Kidney epithelial cell (primary cell): ENCODE measurements at regions not wholly inside any gene's neighbourhood (a gene's known extent, or its start where the extent isn't known, plus 50 kb on each side); places are given as distances from the start of the nearest gene placed in this dataset.
"Not testable (repeated sequence)": the region's sequence is repeated elsewhere in the genome, so short reads cannot be mapped to it uniquely, and the experiment has no call there.

Experiments
- DNase-seq: peaks from one replicate; pipeline ENCODE4 v3.0.0-alpha.2; 2010; ENCODE audit warnings: low read depth
- H3K27me3 ChIP-seq: 2 replicates; pipeline ENCODE4 v1.6.0; 2011; ENCODE audit warnings: low read length; ENCODE audit not compliant: control insufficient read depth, insufficient read depth
- H3K36me3 ChIP-seq: 2 replicates; pipeline ENCODE4 v1.5.1; 2011; ENCODE audit warnings: low read length; ENCODE audit not compliant: control insufficient read depth, insufficient read depth
- H3K4me3 ChIP-seq: 2 replicates; pipeline ENCODE4 v1.5.1; 2011; ENCODE audit warnings: low read depth, mild to moderate bottlenecking, control low read depth, low read length

GRCh38 chr21:6467189-6467774 is 4054.1 kb upstream of the TPTE start:
- not testable (repeated sequence) for H3K36me3 ChIP-seq, DNase-seq, H3K27me3 ChIP-seq, H3K4me3 ChIP-seq

- DNase-seq, H3K4me3 ChIP-seq, H3K27me3 ChIP-seq, H3K36me3 ChIP-seq: not testable (repeated sequence)
These were observed 4053.5 kb upstream of the TPTE start for GRCh38 chr21:6467907-6468306.

GRCh38 chr21:6468331-6468860 is 4053.0 kb upstream of the TPTE start:
- not testable (repeated sequence) for H3K27me3 ChIP-seq, DNase-seq, H3K36me3 ChIP-seq, H3K4me3 ChIP-seq

- not testable (repeated sequence) for H3K27me3 ChIP-seq, H3K36me3 ChIP-seq, H3K4me3 ChIP-seq, DNase-seq
These were observed 4047.0 kb upstream of the TPTE start for GRCh38 chr21:6474250-6474968.

DNA sequence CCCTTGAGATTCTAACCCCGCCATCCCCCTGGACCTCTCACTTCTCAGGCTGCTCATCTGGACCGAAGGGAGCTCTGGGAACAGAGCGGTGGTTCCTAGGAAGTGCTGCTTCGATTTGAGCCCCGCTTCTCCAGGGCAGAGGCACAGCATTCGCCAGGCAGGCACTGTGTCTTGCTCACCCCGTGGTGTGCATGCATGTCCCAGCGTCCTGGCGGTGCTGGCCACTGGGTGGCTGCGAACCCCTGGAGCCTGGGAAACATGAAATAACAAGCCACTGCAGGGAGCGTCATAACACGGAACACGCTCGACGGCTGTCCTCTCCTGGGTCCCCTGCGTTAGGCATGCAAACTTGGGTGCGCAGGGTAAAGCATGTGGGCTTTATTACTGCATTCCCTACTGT is 4040.3 kb upstream of the TPTE start:
- H3K36me3 ChIP-seq, H3K27me3 ChIP-seq: not testable (repeated sequence)

DNA sequence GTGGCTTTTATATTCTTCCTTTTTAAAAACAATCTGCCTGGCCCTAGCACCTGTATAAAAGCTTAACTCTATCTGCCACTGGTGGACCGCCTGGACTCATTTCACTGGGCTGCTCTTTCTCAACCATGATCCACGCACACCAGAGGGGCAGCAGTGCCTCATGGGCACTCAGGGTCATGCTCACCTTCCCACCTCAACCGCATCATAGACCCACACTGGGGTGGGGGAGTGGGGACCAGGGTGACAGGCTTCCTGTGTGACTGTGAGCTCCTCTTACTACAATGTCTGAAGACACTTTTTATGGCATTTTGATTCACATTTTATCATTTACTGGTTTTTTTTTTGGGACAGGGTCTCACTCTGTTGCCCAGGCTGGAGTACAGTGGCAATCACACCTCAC is 4038.8 kb upstream of the TPTE start:
- not testable (repeated sequence) for H3K27me3 ChIP-seq, DNase-seq, H3K4me3 ChIP-seq, H3K36me3 ChIP-seq

More for the DNA sequence above, 4040.3 kb upstream of the TPTE start:
- not testable (repeated sequence) for H3K4me3 ChIP-seq, DNase-seq

- DNase-seq, H3K36me3 ChIP-seq, H3K4me3 ChIP-seq, H3K27me3 ChIP-seq: not testable (repeated sequence)
These were observed 4037.7 kb upstream of the TPTE start for GRCh38 chr21:6483645-6484044.

GRCh38 chr21:6486821-6487220 is 4034.6 kb upstream of the TPTE start:
- not testable (repeated sequence) for H3K4me3 ChIP-seq, H3K27me3 ChIP-seq, H3K36me3 ChIP-seq, DNase-seq

GRCh38 chr21:6492691-6493090 is 4028.7 kb upstream of the TPTE start:
- not testable (repeated sequence) for DNase-seq, H3K4me3 ChIP-seq

DNA sequence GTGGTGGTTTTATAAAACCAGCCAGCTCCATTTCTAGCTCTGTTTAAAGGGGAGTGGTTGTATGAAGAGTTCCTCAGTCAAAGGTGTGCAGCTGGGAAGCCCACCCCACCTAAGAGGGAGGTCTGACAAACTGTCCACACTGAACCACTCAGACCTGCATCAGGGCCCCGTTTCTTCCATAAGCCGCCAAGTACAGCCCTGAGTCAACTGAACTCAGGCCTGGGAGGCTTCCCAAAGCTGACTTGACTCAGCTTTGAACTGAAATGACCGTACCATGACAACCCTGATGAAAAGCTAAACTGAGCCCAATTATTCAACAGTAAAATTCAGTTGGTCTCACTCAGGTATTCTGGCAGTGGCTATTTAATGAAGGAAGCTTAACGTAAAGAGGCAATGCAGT is 4027.4 kb upstream of the TPTE start:
- H3K27me3 ChIP-seq, H3K36me3 ChIP-seq, H3K4me3 ChIP-seq, DNase-seq: not testable (repeated sequence)

More at GRCh38 chr21:6492691-6493090, 4028.7 kb upstream of the TPTE start:
- H3K36me3 ChIP-seq, H3K27me3 ChIP-seq: not testable (repeated sequence)

- H3K4me3 ChIP-seq, H3K27me3 ChIP-seq, DNase-seq, H3K36me3 ChIP-seq: not testable (repeated sequence)
These were observed 4025.0 kb upstream of the TPTE start for GRCh38 chr21:6496356-6496755.

DNA sequence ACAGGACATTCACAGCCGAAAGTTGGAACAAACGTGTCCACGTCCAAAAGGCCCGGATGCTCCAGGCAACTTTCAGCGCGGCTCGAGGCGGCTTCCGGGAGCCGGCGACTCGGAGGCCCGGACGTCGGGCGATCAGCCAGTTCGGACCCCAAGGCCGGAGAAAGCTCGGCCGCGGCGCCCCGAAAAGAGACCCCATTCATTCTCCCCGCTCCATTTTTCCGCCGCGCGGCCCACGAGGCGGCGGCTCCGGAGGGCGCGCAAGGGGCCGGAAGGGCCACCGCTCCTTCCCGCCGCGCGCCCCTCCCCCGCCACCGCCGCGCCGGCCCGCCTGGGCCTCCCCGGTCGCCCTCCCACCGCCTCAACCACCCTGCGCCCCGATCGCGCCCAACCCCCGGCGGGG is 4022.7 kb upstream of the TPTE start:
- H3K36me3 ChIP-seq, H3K27me3 ChIP-seq, DNase-seq: not testable (repeated sequence)
- H3K4me3 ChIP-seq: peak overlapping the region; percentile 69

GRCh38 chr21:6499128-6499826 is 4022.1 kb upstream of the TPTE start:
- not testable (repeated sequence) for H3K4me3 ChIP-seq, H3K36me3 ChIP-seq, DNase-seq, H3K27me3 ChIP-seq

GRCh38 chr21:6499866-6500265 is 4021.5 kb upstream of the TPTE start:
- H3K4me3 ChIP-seq, H3K36me3 ChIP-seq, H3K27me3 ChIP-seq, DNase-seq: not testable (repeated sequence)

- not testable (repeated sequence) for H3K4me3 ChIP-seq, H3K36me3 ChIP-seq, H3K27me3 ChIP-seq, DNase-seq
These were observed 4020.7 kb upstream of the TPTE start for GRCh38 chr21:6500681-6501080.
